B cell (primary cell): ENCODE measurements at regions not wholly inside any gene's neighbourhood (a gene's known extent, or its start where the extent isn't known, plus 50 kb on each side); places are given as distances from the start of the nearest gene placed in this dataset.

Experiments
- ATAC-seq: fragments of 200-7000 bp; cut with Tn5 transposase; one replicate; pipeline ENCODE4 v1.10.0; 2021; ENCODE audit warnings: low read depth, mild to moderate bottlenecking, moderate number of reproducible peaks, moderate library complexity
- CTCF ChIA-PET: fragments of 350-600 bp; sonication (Branson Sonifier 250); formaldehyde crosslinking; loops from one replicate; lab custom pipeline; 2021; ENCODE audit warnings: antibody characterized with exemption, inconsistent platforms; lab: Charles Lee
- POLR2A ChIA-PET: fragments of 350-600 bp; sonication (Branson Sonifier 250); formaldehyde crosslinking; loops from one replicate; lab custom pipeline; 2021; ENCODE audit warnings: antibody characterized with exemption; lab: Charles Lee
- DNase-seq: peaks from one replicate; pipeline ENCODE4 v3.0.0; 2013
- H2AFZ ChIP-seq: 2 replicates; pipeline ENCODE4 v1.6.1; 2012; ENCODE audit warnings: mild to moderate bottlenecking, low read depth, low read length; ENCODE audit not compliant: insufficient read depth, poor library complexity, severe bottlenecking
- H3K27ac ChIP-seq, 2 donors: 1 replicate in 1 of 2; 2 replicates in 1 of 2; pipeline ENCODE4 v1.5.1; 2012 to 2013; ENCODE audit warnings: low read length in 2 of 2, mild to moderate bottlenecking in 2 of 2, moderate library complexity in 1 of 2
- H3K27me3 ChIP-seq, 4 experiments: fragments of 200-600 bp in 1 of 4; sonication (generic) in 1 of 4; replicated peaks in 1 of 4; 1 replicate in 2 of 4; 2 replicates in 2 of 4; pipeline versions ENCODE4 v1.6.1 to v1.7.0; 2013 to 2016; ENCODE audit warnings: low read length in 3 of 4, mild to moderate bottlenecking in 2 of 4, mixed read lengths in 1 of 4, moderate library complexity in 1 of 4; ENCODE audit not compliant: insufficient read depth in 4 of 4, control insufficient read depth in 3 of 4; ENCODE audit errors: control extremely low read depth in 1 of 4
- H3K36me3 ChIP-seq, 2 experiments: replicated peaks in 1 of 2; 1 replicate in 1 of 2; 2 replicates in 1 of 2; pipeline versions ENCODE4 v1.6.1 to v1.7.1; 2013; ENCODE audit warnings: low read length in 1 of 2; ENCODE audit not compliant: insufficient read depth in 2 of 2, control insufficient read depth in 1 of 2; ENCODE audit errors: control extremely low read depth in 1 of 2, extremely low read depth in 1 of 2
- H3K4me1 ChIP-seq, 2 donors: fragments of 200-600 bp in 1 of 2; sonication (generic) in 1 of 2; 1 replicate in 1 of 2; 2 replicates in 1 of 2; pipeline versions ENCODE4 v1.5.1 to v1.6.1; 2013 to 2017; ENCODE audit warnings: low read length in 2 of 2; ENCODE audit not compliant: control insufficient read depth in 2 of 2, insufficient read depth in 2 of 2
- H3K4me2 ChIP-seq: replicated peaks from 2 replicates; pipeline ENCODE3; 2012; ENCODE audit warnings: mild to moderate bottlenecking, low read depth, low read length; ENCODE audit not compliant: poor library complexity, severe bottlenecking
- H3K4me3 ChIP-seq, 5 experiments: fragments of 200-600 bp in 1 of 5; sonication (generic) in 1 of 5; 1 replicate in 3 of 5; 2 replicates in 2 of 5; pipeline versions ENCODE4 v1.5.1 to v1.7.0; 2011 to 2016; ENCODE audit warnings: low read length in 4 of 5, mild to moderate bottlenecking in 4 of 5, low read depth in 2 of 5, control low read depth in 1 of 5, moderate library complexity in 1 of 5; ENCODE audit not compliant: insufficient read depth in 1 of 5; ENCODE audit errors: control extremely low read depth in 1 of 5, extremely low read depth in 1 of 5
- H3K79me2 ChIP-seq: fragments of 200-600 bp; sonication (generic); one replicate; pipeline ENCODE4 v1.6.0; 2016; ENCODE audit warnings: low read length; ENCODE audit not compliant: control insufficient read depth, insufficient read depth
- H3K9ac ChIP-seq: fragments of 200-600 bp; sonication (generic); 2 replicates; pipeline ENCODE4 v1.6.1; 2017; ENCODE audit warnings: mild to moderate bottlenecking, low read length, moderate library complexity
- H3K9me3 ChIP-seq, 3 donors: one replicate each; pipeline versions ENCODE4 v1.6.1 to v1.7.1; 2013; ENCODE audit warnings: low read length in 2 of 3; ENCODE audit not compliant: control insufficient read depth in 2 of 3, insufficient read depth in 1 of 3; ENCODE audit errors: control extremely low read depth in 1 of 3
- H4K20me1 ChIP-seq: 2 replicates; pipeline ENCODE4 v1.6.0; 2012; ENCODE audit warnings: mild to moderate bottlenecking, low read length; ENCODE audit not compliant: insufficient read depth, control insufficient read depth, poor library complexity, severe bottlenecking
- H3K27ac Mint-ChIP-seq: one replicate; pipeline ENCODE4 v1.8.0; 2021; ENCODE audit warnings: mixed read lengths
- H3K27me3 Mint-ChIP-seq: one replicate; pipeline ENCODE4 v1.8.0; 2021; ENCODE audit warnings: mixed read lengths
- H3K4me1 Mint-ChIP-seq: one replicate; pipeline ENCODE4 v1.8.0; 2021; ENCODE audit warnings: mixed read lengths
- H3K4me3 Mint-ChIP-seq: one replicate; pipeline ENCODE4 v1.8.0; 2021; ENCODE audit warnings: mixed read lengths
- H3K9me3 Mint-ChIP-seq: one replicate; pipeline ENCODE4 v1.8.0; 2022; ENCODE audit warnings: mixed read lengths; ENCODE audit not compliant: insufficient read depth
- EZH2 ChIP-seq: IDR thresholded peaks from 2 replicates; pipeline ENCODE4 v1.6.1; 2012; ENCODE audit warnings: borderline replicate concordance, low read depth, mild to moderate bottlenecking, moderate library complexity, low read length; ENCODE audit not compliant: insufficient read depth, poor library complexity, severe bottlenecking
- WGBS: methylation state at CpG from one replicate; pipeline ENCODE4 v1.1.5; 2013; ENCODE audit warnings: missing lambda C conversion rate; ENCODE audit not compliant: insufficient coverage; 5-methylcytosine and 5-hydroxymethylcytosine counted together
- intact Hi-C: fragments of 100-400 bp; cut with micrococcal nuclease; formaldehyde crosslinking; loops from one replicate; pipeline ENCODE4 v1.10.0; 2022
- TF ChIP-seq, protein P1 (sequence below): fragments of 200-600 bp; IDR thresholded peaks from one replicate; pipeline ENCODE4 v1.8.0; 2022; ENCODE audit warnings: antibody characterized with exemption, mild to moderate bottlenecking

DNA sequence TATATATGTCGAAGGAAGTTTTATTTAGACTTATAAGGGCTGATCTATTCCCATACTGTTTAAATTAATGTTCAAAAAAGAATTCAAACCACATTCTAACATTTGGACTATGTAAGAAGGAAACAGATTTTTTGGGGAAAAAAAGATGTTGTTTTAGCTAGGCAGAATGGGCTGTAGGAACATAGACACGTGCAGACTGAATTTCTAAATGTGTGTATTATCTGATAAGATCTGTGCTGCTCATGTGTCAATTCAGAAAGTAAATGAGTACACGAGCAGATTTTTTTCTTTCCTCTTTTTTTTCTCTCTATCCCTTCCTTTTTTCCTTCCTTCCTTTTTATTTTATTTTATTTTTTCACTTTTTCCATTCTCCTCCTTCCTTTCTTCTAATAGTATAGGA is 259.5 kb upstream of the KCNH8 start:
- POLR2A ChIA-PET, result no interaction called here

DNA sequence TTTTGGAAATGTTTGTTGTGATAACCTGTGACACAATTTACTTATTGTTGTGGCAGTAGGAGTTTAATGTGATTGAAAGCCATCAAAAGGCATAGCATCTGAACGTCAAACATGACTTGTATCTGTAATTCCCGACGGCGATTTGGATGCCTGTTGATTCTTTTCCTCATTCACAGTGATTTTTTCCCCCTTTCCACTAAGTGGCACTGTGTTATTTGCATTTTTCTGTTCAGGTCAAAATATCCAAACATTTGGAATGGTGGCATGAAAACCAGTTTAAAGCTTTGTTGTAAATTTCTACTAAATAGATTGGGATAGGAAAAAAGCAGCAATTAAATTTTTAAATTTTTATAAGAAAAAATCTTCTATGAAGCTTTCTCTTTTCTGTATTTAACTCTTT is 259.9 kb upstream of the KCNH8 start:
- H3K4me1 Mint-ChIP-seq, result no peaks in the 10 kb centered on the region
- H3K9me3 Mint-ChIP-seq, result no peaks in the 10 kb centered on the region

More for the DNA sequence above, 259.5 kb upstream of the KCNH8 start:
- no peak overlapping the region for H3K27ac Mint-ChIP-seq
- Histone ChIP-seq H3K36me3 (no peaks in the 10 kb centered on the region), H3K79me2 (no peaks in the 10 kb centered on the region), H3K9ac (no peak overlapping the region), H4K20me1 (no peaks in the 10 kb centered on the region), H3K9me3 (peaks cover 0 to 5% (median 0%) of the 10 kb centered on the region in 3 donors), H3K4me3 (no peak overlapping the region), H2AFZ (no peak overlapping the region), H3K27ac (no peak overlapping the region), H3K4me2 (no peak overlapping the region), H3K27me3 (no peaks in the 10 kb centered on the region), H3K4me1 (no peaks in the 10 kb centered on the region)
- no peaks in the 10 kb centered on the region for H3K9me3 Mint-ChIP-seq
- no peak for DNase-seq
- peaks cover 9% of the 10 kb centered on the region for H3K27me3 Mint-ChIP-seq
- no peak overlapping the region for H3K4me3 Mint-ChIP-seq
- CTCF ChIA-PET, result no interaction called here
- intact Hi-C loops, result no loop called here
- no peak for ATAC-seq
- WGBS, result no CpG with 5 or more reads among the region's 3 CpGs
- no peaks in the 10 kb centered on the region for H3K4me1 Mint-ChIP-seq
- no peak for TF ChIP-seq EZH2
- TF ChIP-seq, protein P1, sequence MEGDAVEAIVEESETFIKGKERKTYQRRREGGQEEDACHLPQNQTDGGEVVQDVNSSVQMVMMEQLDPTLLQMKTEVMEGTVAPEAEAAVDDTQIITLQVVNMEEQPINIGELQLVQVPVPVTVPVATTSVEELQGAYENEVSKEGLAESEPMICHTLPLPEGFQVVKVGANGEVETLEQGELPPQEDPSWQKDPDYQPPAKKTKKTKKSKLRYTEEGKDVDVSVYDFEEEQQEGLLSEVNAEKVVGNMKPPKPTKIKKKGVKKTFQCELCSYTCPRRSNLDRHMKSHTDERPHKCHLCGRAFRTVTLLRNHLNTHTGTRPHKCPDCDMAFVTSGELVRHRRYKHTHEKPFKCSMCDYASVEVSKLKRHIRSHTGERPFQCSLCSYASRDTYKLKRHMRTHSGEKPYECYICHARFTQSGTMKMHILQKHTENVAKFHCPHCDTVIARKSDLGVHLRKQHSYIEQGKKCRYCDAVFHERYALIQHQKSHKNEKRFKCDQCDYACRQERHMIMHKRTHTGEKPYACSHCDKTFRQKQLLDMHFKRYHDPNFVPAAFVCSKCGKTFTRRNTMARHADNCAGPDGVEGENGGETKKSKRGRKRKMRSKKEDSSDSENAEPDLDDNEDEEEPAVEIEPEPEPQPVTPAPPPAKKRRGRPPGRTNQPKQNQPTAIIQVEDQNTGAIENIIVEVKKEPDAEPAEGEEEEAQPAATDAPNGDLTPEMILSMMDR, result no peak

More for the DNA sequence above, 259.9 kb upstream of the KCNH8 start:
- H3K4me3 ChIP-seq, result no peak overlapping the region
- TF ChIP-seq, protein P1, result no peak
- TF ChIP-seq EZH2, result no peak
- Mint-ChIP-seq H3K27me3 (peaks cover 9% of the 10 kb centered on the region), H3K4me3 (no peak overlapping the region), H3K27ac (no peak overlapping the region)
- intact Hi-C loops, result no loop called here
- no peak overlapping the region for H3K27ac ChIP-seq
- no peaks in the 10 kb centered on the region for H4K20me1 ChIP-seq
- no peaks in the 10 kb centered on the region for H3K36me3 ChIP-seq
- H3K9me3 ChIP-seq, result peaks cover 0 to 5% (median 0%) of the 10 kb centered on the region in 3 donors
- no peak overlapping the region for H2AFZ ChIP-seq
- CTCF ChIA-PET, result no interaction called here
- 81% methylated on average over 3 of the region's 4 CpGs for WGBS
- H3K79me2 ChIP-seq, result no peaks in the 10 kb centered on the region
- POLR2A ChIA-PET, result no interaction called here
- no peaks in the 10 kb centered on the region for H3K27me3 ChIP-seq
- no peak for DNase-seq
- no peak for ATAC-seq
- no peak overlapping the region for H3K4me2 ChIP-seq
- no peak overlapping the region for H3K9ac ChIP-seq
- no peaks in the 10 kb centered on the region for H3K4me1 ChIP-seq
